Right lobe of liver (tissue), 6 donors: ENCODE measurements at regions not wholly inside any gene's neighbourhood (a gene's known extent, or its start where the extent isn't known, plus 50 kb on each side); places are given as distances from the start of the nearest gene placed in this dataset.

Source experiments
- ATAC-seq, 4 donors: fragments of 200-7000 bp; cut with Tn5 transposase; one replicate each; pipeline ENCODE4 v1.9.1; 2020; ENCODE audit warnings: mild to moderate bottlenecking in 4 of 4, moderate library complexity in 4 of 4
- DNase-seq, 3 donors: peaks; one replicate each; pipeline ENCODE4 v3.0.0-alpha.2; 2020
- H3K27ac ChIP-seq, 3 donors: fragments of 200-600 bp; one replicate each; pipeline ENCODE4 v1.8.0; 2022
- H3K27me3 ChIP-seq, 2 donors: fragments of 200-600 bp; one replicate each; pipeline ENCODE4 v1.8.0; 2022
- H3K36me3 ChIP-seq, 4 donors: fragments of 200-600 bp; sonication (generic) in 1 of 4; one replicate each; pipeline versions ENCODE4 v1.5.1 to v1.8.0; 2017 to 2022; ENCODE audit warnings: control low read depth in 1 of 4
- H3K4me1 ChIP-seq, 4 donors: fragments of 200-600 bp; sonication (generic) in 1 of 4; one replicate each; pipeline versions ENCODE4 v1.5.1 to v1.8.0; 2017 to 2022; ENCODE audit warnings: control low read depth in 1 of 4
- H3K4me3 ChIP-seq, 3 donors: fragments of 200-600 bp; one replicate each; pipeline ENCODE4 v1.8.0; 2022
- H3K9me3 ChIP-seq, 4 donors: fragments of 200-600 bp; sonication (generic) in 1 of 4; one replicate each; pipeline versions ENCODE4 v1.5.1 to v1.8.0; 2017 to 2022; ENCODE audit warnings: control low read depth in 1 of 4
- POLR2A ChIP-seq: fragments of 450-650 bp; IDR thresholded peaks from one replicate; pipeline ENCODE4 v1.6.1; 2017; ENCODE audit warnings: antibody characterized with exemption, mild to moderate bottlenecking
- WGBS: methylation state at CpG from one replicate; pipeline ENCODE4 v1.1.6; 2018; ENCODE audit warnings: low coverage, low lambda C conversion rate; ENCODE audit not compliant: insufficient coverage; ENCODE audit errors: missing lambda C conversion rate; 5-methylcytosine and 5-hydroxymethylcytosine counted together
- intact Hi-C, 2 donors: fragments of 100-400 bp; cut with DNase I; formaldehyde crosslinking; loops; one replicate each; pipeline versions ENCODE4 v1.11.2 to v1.14.1; 2022
- TF ChIP-seq, protein P1 (sequence below), 4 donors: fragments of 200-600 bp in 3 of 4; fragments of 450-650 bp in 1 of 4; IDR thresholded peaks; one replicate each; pipeline versions ENCODE4 v1.5.1 to v1.8.0; 2016 to 2022; ENCODE audit warnings: antibody characterized with exemption in 4 of 4, mild to moderate bottlenecking in 2 of 4
- donor health status: DM: no; HTN: yes; CAD: no.
- donor health status: DM: no; HTN: no; CAD: no.
- donor health status: DM: no; HTN: no; CAD: no.
- donor health status: DM: no; HTN: yes; CAD: no.
- donor health status: DM: no; HTN: yes; CAD: no.

DNA sequence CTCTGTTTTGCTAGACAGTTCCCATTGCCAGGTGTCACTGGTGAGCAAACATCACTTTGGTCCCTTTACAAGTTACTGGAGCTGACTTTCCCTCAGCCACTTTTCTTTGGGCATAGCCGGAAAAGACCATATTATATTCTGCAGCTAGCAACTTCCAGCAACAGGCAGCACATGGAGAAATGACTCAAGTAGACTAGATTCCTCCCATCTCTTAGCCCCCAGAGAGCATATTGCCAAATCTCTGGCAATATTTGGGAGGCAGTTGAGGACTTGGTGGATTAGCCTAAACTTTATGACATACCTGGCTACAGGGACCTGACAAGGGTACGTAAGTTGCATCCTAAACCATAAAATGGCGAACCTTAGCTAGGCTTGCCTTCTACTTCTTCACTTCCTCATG lies 204.7 kb upstream of the MPDZ start:
- no peak for ATAC-seq
- 62% methylated on average over 3 of the region's 3 CpGs for WGBS
- intact Hi-C loops: no loop called here
- TF ChIP-seq, protein P1, sequence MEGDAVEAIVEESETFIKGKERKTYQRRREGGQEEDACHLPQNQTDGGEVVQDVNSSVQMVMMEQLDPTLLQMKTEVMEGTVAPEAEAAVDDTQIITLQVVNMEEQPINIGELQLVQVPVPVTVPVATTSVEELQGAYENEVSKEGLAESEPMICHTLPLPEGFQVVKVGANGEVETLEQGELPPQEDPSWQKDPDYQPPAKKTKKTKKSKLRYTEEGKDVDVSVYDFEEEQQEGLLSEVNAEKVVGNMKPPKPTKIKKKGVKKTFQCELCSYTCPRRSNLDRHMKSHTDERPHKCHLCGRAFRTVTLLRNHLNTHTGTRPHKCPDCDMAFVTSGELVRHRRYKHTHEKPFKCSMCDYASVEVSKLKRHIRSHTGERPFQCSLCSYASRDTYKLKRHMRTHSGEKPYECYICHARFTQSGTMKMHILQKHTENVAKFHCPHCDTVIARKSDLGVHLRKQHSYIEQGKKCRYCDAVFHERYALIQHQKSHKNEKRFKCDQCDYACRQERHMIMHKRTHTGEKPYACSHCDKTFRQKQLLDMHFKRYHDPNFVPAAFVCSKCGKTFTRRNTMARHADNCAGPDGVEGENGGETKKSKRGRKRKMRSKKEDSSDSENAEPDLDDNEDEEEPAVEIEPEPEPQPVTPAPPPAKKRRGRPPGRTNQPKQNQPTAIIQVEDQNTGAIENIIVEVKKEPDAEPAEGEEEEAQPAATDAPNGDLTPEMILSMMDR (IDR thresholded peaks at IDR 0.05): no peak
- TF ChIP-seq POLR2A: no peak
- Histone ChIP-seq H3K27me3 (no peaks in the 10 kb centered on the region), H3K9me3 (no peaks in the 10 kb centered on the region), H3K4me3 (no peak overlapping the region), H3K4me1 (no peaks in the 10 kb centered on the region), H3K36me3 (no peaks in the 10 kb centered on the region), H3K27ac (no peak overlapping the region)
- no peak for DNase-seq

DNA sequence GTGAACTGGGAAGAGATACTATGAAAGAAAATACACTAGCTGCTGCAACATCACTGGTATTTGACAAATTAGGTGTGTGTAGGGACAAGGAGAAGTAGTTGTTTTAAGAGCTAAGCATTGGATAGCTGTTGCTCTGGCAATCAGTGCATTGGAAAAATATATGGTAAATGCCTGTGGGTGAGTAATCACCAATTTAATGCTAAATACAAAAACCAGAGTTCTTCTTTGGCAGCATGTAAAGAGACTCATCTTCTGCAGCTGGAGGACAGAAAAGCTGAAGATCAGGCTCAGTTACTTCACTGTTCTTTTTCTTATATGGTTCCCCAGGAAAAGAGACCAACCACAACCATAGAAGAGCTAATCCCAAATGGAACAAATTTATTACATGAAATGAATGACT lies 201.8 kb upstream of the MPDZ start:
- no peaks in the 10 kb centered on the region for H3K9me3 ChIP-seq
- intact Hi-C loops: no loop called here
- H3K27ac ChIP-seq: no peak overlapping the region
- DNase-seq: no peak
- H3K4me1 ChIP-seq: no peaks in the 10 kb centered on the region
- H3K4me3 ChIP-seq: no peak overlapping the region
- no peak for ATAC-seq
- no peak for TF ChIP-seq POLR2A
- TF ChIP-seq, protein P1 (IDR thresholded peaks at IDR 0.05): no peak
- H3K36me3 ChIP-seq: no peaks in the 10 kb centered on the region
- no peaks in the 10 kb centered on the region for H3K27me3 ChIP-seq

DNA sequence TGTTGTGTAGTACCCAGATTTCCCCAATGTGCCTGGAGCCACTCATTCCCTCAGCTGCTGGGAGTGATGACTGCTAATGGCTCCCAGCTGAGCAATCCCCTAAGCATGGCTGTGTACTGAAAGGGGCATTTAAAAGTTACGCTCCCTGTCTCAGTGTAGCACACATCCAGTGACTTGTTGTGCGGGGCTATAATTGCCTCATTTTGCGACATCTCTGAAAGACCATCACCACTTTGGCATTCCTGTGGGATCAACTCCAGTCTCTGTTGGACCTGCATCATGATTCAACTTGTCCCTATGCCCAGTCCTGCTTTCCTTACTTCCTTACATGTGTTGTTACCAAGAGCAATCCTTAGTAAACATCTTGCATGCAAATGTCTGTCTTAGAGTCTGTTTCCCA lies 201.2 kb upstream of the MPDZ start:
- H3K27me3 ChIP-seq: no peaks in the 10 kb centered on the region
- intact Hi-C loops: no loop called here

DNA sequence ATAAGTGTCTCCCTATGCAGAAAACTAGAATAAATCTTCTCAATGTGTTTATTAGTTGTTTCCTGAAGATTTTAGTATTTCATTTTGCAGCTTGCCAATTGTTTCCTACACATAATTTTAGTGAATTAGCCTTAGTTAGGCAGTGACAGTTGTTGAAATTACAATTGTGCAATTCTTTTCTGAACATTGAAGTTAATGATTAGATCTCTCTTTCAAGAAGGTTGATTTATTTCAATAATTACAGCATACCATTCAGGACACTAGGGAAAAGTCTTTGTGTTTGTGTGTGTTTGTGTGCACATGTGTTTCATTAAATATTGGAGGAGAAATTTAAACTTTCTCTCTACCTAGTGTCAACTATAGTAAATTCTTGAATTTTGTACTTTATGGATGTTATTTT lies 199.6 kb upstream of the MPDZ start:
- intact Hi-C loops: no loop called here

More for the DNA sequence above, 201.2 kb upstream of the MPDZ start:
- 86% methylated on average over 2 of the region's 3 CpGs for WGBS
- H3K36me3 ChIP-seq: no peaks in the 10 kb centered on the region
- TF ChIP-seq, protein P1 (IDR thresholded peaks at IDR 0.05): no peak
- TF ChIP-seq POLR2A: no peak
- no peak overlapping the region for H3K27ac ChIP-seq
- no peak for DNase-seq
- H3K9me3 ChIP-seq: no peaks in the 10 kb centered on the region
- ATAC-seq: no peak
- no peak overlapping the region for H3K4me3 ChIP-seq
- no peaks in the 10 kb centered on the region for H3K4me1 ChIP-seq

DNA sequence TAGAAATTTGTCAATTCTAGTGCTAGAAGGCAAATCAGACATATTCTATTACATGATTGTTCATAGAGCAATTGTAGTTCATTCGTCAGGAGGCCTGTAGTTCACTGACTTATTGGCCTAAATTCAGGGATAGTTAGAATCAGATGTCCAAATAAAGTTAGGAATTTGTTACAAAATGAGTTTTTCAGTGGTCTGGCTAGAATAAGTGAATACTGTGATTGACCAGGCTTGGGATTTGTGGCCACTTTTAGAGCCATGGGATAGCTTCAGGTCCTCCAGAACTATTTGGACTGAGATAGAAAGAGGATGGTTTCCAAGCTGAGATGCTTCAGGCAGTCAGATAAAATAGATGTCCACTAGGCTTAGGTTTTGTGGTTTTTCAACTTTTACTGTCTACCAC lies 199.1 kb upstream of the MPDZ start:
- ATAC-seq: no peak
- Histone ChIP-seq H3K4me3 (no peak overlapping the region), H3K27me3 (no peaks in the 10 kb centered on the region), H3K36me3 (no peaks in the 10 kb centered on the region), H3K4me1 (no peaks in the 10 kb centered on the region), H3K9me3 (peaks cover 0 to 2% (median 0%) of the 10 kb centered on the region in 4 donors), H3K27ac (no peak overlapping the region)
- no peak for DNase-seq
- TF ChIP-seq POLR2A: no peak
- TF ChIP-seq, protein P1 (IDR thresholded peaks at IDR 0.05): no peak
- intact Hi-C loops: no loop called here
- 50% methylated on average over 1 of the region's 1 CpG for WGBS

More for the DNA sequence above, 199.6 kb upstream of the MPDZ start:
- TF ChIP-seq POLR2A: no peak
- TF ChIP-seq, protein P1 (IDR thresholded peaks at IDR 0.05): no peak
- no peak for DNase-seq
- no peak for ATAC-seq
- Histone ChIP-seq H3K4me3 (no peak overlapping the region), H3K9me3 (peaks cover 0 to 2% (median 0%) of the 10 kb centered on the region in 4 donors), H3K27ac (no peak overlapping the region), H3K4me1 (no peaks in the 10 kb centered on the region), H3K27me3 (no peaks in the 10 kb centered on the region), H3K36me3 (no peaks in the 10 kb centered on the region)
